NK-92 treated with Interleukin-12 subunit alpha and Interleukin-12 subunit beta, amount 100 ng/mL, for 24 hours (cell line): ENCODE measurements at regions not wholly inside any gene's neighbourhood (a gene's known extent, or its start where the extent isn't known, plus 50 kb on each side); places are given as distances from the start of the nearest gene placed in this dataset.

Experiments used
- DNase-seq: peaks from one replicate; lab custom pipeline; 2025; lab: John Stamatoyannopoulos, UW

- DNase-seq: no peak
Measured at GRCh38 chr15:85976986-85977385, 102.7 kb upstream of the AGBL1 start.

DNA sequence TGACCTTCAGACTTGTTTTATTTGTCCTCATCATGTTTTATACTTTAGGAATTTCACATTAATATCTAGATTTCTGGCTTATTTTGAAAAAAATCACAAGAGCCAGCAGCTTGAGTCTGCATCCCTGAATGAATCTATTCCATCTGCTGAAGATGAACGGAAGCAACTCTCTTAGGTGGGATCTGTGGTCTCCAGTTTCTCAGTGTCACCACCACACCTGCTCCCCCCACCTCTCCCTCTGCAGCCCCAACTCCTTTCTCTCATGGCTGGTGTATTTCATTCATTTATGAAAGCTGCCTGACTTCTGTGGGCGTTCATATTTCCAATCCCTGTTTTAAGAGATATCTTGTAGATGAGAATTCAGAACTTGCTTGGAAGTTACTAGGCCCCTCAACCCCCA lies 102.1 kb upstream of the AGBL1 start:
- DNase-seq: no peak

DNA sequence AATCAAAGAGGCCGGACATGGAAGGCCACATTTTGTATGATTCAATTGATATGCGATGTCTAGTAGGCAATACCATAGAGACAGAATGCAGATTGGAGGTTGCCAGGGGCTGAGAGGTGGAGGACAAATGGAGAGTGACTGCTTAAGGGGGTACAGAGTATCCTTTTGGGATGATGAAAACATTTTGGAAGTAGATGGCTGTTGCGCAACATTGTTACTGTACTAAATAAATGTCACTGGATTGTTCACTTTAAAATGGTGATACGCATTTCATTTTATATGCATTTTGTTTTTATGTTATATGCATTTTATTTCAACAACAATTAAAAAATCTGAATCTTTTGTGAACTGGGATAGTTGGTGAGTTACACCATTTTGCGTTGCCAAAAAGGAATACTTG lies 99.7 kb upstream of the AGBL1 start:
- no peak for DNase-seq

DNA sequence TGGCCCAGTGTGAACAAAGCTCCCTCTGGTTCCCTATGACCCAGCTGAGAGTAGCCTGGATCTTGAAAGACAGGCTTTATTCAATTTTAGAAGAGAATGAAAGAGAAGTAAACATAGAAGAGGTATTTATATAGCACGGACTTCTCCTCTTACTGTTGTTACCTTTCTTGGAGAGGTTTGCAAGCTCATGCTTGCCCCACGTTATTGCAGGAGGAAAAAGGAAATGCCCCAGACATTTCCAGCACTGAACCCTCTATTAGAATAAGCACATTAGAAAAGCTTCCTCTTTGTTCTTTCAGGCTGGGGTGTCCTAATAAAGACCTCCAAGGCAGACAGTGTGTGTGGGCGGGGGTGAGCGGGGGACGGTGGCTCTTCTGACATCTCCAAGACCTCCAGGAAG lies 98.7 kb upstream of the AGBL1 start:
- no peak for DNase-seq

DNA sequence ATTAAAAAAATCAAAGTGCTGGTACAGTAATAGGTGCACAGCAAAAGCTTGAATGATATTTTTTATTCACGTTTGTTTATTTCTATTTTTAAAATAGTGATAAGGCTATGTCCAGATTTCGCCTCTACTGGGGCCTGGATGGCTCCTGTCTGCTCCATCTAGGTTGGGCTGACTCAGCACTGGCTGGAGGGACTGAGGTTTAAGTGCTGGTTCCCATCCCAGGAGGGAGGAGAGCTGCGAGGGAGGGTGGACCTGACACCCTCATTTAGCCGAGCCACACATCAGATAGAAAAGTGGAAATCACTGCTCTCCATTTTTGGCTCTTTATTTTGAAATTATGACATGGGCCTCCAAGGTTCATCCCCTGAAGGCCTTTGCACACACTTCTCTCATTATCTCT lies 95.4 kb upstream of the AGBL1 start:
- DNase-seq: no peak

GRCh38 chr15:85986116-85986515 lies 93.6 kb upstream of the AGBL1 start:
- no peak for DNase-seq

DNA sequence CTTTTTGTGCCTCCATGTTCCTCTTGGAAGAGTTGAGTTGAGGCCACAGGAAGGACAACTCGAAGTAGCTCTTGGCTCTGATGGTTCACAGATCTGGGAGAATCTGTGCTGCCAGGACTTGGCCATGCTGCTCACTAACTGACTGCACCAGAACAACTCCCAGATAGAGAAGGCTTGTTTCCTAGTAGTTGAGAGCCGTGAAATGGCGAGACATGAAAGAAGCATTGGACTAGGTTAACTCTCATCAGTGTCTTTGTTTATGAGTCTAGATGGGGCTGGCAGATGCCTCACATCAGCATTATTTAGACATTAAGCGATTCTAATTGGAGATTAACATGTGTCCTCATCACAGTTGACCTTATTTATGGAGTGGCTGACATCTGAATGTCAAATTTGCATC lies 92.9 kb upstream of the AGBL1 start:
- no peak for DNase-seq

DNA sequence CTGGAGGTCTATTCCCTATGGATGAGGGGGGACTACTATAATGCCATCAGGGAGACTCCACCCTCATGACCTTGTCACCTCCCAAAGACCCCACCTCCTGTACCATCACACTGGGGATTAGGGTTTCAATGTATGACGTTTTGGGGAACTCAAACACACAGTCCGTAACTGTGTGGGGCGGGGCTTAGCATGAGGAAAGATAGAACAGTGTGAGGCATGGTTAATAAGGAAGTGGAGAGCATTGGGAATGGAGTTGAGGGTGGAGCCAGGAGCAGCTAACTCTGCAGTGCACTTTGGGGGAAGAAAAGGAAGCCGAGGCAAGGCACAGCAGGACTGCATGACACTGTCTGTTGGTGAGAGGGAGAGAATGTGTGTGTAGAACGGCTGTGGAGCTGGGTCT lies 90.9 kb upstream of the AGBL1 start:
- no peak for DNase-seq

DNA sequence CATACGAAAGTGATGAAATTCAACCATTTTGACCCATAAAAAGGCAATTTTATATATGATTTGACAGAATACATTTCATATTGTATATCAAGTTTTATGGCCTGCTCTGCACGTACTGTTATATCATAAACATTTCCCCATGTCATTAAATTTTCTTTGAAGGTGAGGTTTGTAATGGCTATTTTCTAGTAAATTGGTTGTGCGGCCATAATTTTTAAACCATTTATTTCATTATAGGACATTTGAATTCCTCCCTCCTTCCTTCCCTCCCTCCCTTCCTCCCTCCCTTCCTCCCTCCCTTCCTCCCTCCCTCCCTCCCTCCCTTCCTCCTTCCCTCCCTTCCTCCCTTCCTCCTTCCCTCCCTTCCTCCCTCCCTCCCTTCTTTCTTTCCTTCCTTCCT lies 87.4 kb upstream of the AGBL1 start:
- DNase-seq: no peak

GRCh38 chr15:85993116-85993515 lies 86.6 kb upstream of the AGBL1 start:
- DNase-seq: no peak

DNA sequence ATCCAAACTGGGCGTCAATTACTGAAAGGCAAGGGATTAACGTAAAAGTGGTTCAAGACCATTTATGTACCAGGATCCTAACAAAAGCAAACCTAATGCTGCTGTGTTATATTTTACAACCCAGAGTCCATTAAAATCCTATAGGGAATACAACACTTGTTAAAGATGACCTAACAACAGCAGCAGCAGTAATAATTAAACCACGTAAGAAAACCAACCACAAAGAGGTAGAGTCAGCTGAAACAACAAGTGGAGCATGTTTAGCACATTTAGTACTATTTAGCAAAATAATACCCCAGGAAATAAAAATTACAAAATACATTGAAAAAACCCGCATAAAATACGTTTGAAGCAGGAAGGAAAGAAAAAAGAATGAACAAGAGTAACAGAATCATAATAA lies 82.1 kb upstream of the AGBL1 start:
- no peak for DNase-seq

- no peak for DNase-seq
Measured at GRCh38 chr15:85999658-86000057, 80.0 kb upstream of the AGBL1 start.

GRCh38 chr15:86001200-86001599 lies 78.5 kb upstream of the AGBL1 start:
- DNase-seq: no peak

- DNase-seq: no peak
Measured at GRCh38 chr15:86002444-86002843, 77.2 kb upstream of the AGBL1 start.

GRCh38 chr15:86004061-86004460 lies 75.6 kb upstream of the AGBL1 start:
- no peak for DNase-seq

DNA sequence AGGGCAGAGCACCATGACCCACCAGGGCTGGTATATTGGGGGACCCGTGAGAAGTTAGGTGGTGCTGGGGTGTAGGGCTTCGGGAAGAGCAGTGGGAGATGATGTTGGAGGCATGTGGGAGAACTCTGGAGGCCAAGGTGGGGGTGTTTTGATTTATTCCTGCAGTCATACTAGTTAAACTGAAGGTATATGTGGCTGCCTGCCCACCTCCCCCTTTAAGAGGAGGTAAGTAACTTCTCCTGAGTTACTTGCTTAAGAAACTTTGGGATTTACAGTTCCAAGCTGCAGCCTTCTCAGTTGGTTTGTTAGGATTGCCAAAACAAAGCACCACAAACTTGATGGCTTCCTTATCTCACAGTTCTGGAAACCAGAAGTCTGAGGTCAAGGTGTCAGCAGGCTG lies 73.1 kb upstream of the AGBL1 start:
- no peak for DNase-seq

DNA sequence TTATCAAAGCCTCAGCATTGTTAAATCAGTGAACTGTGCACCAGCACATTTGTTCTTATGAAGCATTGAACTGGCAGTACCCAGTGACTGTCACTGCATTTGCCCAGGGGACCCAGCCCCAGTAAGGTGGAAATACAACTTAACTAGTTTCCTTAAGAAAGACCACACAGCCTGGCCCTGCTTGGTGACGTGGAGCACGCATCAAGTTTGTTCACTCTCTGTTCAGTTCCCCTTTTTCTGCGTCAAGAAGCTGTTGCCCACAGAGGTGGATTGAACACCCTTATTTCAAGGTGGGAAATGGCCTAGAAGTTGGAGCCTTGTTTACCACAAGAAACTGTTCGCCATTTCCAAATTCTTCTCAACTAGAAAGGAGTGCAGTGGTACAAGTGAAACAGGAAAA lies 69.9 kb upstream of the AGBL1 start:
- no peak for DNase-seq

DNA sequence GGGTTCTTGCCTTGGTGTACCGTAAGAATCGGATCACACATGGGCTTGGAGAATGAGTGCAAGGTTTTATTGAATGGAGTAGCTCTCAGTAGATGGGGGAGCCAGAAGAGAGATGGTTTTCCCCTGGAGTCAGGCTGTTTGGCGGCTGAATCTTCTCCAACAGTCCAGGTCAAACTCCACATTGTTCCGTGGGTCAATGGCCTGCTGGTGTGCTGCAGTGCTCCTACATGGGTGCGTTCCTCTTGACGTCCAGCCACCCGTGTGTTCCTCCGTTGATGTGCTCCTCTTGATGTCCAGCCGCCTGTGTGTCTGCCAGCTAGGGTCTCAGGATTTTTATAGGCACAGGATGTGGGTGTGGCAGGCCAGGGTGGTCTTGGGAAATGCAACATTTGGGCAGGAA lies 69.3 kb upstream of the AGBL1 start:
- DNase-seq: no peak

DNA sequence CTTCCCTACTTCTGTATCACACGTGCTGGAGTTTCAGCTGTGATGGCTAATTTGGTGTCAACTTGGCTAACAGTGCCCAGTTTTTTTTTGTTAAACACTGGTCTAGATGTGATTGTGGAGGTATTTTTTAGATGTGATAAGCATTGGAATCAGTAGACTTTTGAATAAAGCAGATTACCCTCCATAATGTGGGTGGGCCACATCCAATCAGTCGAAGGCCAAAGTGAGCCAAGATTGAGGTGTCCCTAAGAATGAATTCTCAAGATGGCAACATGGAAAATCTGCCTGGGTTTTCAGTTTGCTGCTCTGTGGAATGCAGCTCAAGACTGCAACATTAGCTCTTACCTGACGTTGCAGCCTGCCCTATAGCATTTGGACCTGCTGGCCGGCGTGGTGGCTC lies 68.8 kb upstream of the AGBL1 start:
- no peak for DNase-seq

GRCh38 chr15:86014016-86014415 lies 65.7 kb upstream of the AGBL1 start:
- DNase-seq: no peak

- no peak for DNase-seq
Measured at GRCh38 chr15:86016750-86017149, 62.9 kb upstream of the AGBL1 start.

DNA sequence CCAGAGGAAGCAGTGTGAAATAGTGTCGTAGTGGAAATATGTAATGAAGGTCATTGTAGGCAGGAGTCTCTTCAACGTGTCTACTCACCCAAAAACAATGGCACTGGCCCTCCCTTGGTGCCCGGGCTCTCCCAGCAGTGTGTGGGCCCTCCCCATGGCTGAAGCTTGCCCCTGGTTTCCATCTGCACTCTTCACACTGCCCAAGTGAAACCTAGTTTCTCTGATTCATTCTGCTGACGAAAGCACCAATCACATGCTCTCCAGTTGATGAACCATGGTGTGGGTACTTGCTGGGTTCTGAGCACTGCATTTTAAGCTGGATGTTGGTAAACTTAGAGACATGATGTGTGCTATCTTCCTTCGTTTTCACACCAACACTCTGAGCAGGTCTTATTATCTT lies 61.0 kb upstream of the AGBL1 start:
- DNase-seq: no peak

DNA sequence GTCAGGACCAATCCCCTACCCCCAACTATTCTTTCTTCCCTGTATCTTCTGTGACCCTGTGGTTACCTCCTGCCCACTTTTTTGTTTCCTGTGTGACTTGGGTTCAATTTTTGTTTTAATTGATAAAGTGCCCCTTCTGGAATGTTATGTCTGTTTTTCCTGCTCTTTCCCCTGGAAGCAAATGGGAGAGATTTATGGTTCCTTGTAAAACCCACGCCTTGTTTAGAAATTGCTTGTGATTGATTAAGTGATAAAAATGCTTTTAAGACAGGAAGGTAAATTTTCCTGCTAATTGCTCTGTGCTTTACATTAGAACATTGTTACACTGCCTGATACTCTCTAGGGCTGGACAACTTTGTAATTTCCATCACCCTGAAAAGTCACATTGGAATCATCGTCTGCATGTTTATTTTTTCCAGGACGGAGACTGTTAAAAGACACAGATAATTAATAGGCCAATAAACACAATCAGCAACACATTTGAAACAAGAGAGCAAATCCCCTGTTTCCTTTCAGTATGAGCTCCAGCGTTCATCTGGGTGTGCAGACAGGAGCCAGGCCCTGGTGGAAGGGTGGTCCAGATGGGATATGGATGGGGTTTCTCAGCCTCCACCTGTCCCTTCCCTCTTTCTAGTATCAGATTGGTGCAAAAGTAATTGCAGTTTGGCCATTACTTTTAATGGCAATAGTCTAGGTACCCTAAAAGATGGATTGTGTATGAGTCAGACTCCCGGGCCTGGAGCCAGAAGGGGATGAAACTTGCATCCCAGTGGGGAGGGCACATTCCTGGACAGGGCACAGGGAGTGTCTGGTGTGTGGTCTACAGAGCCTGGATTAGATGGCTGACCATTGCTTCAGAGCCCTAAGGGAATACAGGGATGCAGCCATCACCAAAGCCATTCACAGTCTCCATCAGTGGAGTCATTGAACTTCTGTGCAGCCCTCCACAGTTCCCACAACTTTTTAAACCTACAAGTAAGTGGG lies 58.1 kb upstream of the AGBL1 start:
- no peak for DNase-seq

DNA sequence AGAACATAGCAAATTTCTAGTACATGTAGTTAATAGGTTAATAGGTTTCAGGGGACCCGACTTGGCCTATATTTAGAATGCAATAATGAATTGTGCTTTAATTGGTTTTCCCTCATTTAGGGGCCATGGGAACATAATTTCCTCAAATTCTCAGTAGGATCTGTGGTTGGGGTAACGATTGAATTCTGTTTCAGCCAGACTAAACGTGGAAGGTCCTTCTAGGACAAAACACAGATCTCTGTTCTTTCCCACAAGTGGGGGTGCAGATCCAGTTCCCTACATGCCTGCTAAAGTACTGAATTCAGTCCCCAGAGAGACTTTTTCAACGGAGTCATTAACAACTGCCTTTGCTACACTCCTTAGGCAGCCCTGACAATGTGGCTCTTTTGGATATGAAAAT lies 50.7 kb upstream of the AGBL1 start:
- DNase-seq: no peak
